Hematopoietic multipotent progenitor cell treated with erythropoietin and hydrocortisone succinate and interleukin-3 and kit ligand, for 17 days (in vitro differentiated cells): ENCODE measurements at regions not wholly inside any gene's neighbourhood (a gene's known extent, or its start where the extent isn't known, plus 50 kb on each side); places are given as distances from the start of the nearest gene placed in this dataset.
"Not testable (repeated sequence)": the region's sequence is repeated elsewhere in the genome, so short reads cannot be mapped to it uniquely, and the experiment has no call there.

Experiments
- DNase-seq: peaks from one replicate; pipeline ENCODE4 v3.0.0-alpha.2; 2015; ENCODE audit warnings: low spot score

GRCh38 chr10:108003061-108003460 lies 838.6 kb upstream of the SORCS1 start:
- DNase-seq: no peak

DNA sequence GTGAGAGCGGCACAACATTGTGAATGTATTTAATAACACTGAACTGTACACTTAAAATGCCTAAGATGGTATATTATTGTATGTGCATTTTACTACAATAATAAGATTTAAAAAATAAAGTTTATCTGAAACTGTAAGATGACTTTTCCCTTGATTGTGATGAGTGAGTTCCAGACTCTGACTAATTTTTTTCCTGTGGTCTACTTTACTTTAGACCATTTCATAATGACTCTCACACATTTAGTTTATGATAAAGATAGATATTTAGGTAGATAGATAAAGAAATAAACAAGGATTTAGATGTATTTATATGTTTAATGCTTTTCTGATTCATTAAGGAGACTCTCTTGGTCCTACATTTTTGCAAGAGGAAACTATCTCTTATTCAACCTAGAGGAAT lies 835.9 kb upstream of the SORCS1 start:
- DNase-seq: no peak

GRCh38 chr10:107994621-107995270 lies 830.2 kb upstream of the SORCS1 start:
- no peak for DNase-seq

DNA sequence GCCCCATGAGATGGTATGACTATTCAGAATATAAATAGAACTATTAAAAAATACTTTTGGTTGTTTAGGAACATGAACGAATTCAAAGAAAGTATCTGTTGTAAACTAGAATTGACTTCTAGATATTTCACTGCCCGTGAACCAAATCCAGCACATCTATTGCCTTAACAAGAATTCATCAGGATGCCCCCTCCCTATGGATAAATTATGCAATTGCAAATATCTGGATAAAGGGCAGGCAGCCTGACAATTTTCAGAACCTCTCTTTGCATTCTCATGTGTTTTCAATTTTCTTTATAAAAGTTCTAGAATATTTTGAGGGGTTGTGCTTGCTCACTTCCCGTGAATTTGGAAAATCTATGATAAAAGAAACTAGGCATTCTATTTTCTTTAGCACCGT lies 822.1 kb upstream of the SORCS1 start:
- DNase-seq: no peak

DNA sequence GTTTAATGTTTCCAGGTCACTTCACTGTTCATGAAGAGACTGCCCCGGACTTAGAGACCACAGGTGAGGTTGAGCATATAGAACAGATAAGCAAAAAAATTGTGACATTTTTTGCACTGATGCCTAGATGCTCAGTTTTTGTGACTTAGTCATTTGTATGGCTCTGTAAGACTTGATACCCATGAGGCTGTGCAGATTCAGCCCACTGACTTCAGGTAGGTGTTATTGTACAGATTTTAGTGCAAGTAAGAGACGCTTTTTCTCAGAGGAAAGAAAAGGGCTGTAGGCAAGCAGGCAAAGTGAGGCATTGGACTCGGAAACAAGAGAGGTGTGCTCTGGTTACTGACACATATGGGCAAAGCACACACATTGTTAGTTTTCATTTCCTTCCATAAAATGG lies 820.1 kb upstream of the SORCS1 start:
- no peak for DNase-seq

GRCh38 chr10:107984149-107984548 lies 819.6 kb upstream of the SORCS1 start:
- DNase-seq: no peak

- no peak for DNase-seq
These were observed 813.9 kb upstream of the SORCS1 start for GRCh38 chr10:107978455-107978854.

DNA sequence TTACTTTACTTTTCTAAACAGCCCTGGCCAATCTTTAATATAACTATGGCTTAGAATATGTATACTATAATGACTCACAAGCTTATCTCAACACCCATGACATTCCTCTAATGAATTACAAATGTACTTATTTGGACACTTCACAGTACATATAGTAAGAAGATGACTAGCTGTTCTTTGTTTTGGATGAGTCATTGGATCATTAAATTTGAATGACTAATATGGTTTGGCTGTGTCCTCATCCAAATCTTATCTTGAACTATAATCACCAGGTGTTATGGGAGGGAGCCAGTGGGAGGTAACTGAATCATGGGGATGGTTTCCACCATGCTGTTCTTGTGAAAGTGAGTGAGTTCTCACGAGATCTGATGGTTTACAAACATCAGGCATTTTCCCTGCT lies 807.5 kb upstream of the SORCS1 start:
- DNase-seq: no peak

DNA sequence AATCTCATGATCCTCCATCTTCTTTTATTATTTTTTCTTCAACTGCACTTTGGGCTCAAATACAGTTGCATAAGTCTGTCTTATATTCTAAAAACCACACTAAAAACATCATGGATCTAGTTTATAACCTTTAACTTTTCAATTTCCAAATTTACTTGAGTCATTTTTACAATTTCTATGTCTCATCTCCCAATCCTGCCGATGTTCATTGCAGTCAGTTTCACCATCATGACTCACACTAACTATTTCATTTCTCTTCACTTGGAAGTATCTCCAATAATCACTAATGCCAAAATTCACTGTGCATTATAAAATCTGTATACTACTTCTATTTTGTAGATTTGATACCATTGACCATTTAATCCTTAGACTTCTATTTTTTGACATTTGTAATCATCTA lies 806.9 kb upstream of the SORCS1 start:
- no peak for DNase-seq

DNA sequence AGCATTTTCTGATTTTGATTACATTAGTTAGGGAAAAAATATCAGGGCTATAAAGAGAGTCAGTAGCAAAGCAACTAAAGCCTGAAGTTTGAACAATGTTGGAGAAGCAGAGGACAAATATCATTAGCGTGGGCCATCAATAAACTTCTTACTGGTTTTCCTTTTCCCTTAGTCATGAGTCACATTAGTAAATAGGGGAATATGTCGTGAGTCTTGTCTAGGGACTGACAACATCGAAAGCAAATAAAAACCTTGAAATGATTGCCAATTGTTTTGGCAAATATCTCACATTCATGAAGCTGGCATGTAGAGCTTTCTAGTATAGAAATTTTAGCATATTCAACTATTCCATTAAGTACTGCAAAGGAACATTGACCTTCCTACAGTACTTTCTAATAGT lies 806.0 kb upstream of the SORCS1 start:
- DNase-seq: no peak

GRCh38 chr10:107969936-107970335 lies 805.4 kb upstream of the SORCS1 start:
- no peak for DNase-seq

DNA sequence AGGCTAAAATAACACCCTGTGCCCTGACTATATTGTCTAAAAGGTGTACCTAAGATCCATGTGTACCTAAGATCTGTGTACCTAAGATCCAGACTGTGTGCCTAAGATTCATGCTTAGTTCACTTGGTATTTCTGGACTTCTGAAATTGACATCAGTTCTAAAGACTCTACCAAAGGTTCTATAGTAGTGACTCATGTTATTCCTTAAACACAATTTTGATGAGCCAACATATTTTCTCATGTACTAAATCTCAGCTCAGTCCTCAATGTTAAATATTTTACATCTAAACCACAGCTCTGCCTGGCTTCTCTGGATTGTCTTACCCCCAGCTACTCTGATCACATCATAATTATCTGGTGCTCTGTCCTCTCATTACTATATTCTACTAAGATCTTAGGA lies 802.3 kb upstream of the SORCS1 start:
- no peak for DNase-seq

DNA sequence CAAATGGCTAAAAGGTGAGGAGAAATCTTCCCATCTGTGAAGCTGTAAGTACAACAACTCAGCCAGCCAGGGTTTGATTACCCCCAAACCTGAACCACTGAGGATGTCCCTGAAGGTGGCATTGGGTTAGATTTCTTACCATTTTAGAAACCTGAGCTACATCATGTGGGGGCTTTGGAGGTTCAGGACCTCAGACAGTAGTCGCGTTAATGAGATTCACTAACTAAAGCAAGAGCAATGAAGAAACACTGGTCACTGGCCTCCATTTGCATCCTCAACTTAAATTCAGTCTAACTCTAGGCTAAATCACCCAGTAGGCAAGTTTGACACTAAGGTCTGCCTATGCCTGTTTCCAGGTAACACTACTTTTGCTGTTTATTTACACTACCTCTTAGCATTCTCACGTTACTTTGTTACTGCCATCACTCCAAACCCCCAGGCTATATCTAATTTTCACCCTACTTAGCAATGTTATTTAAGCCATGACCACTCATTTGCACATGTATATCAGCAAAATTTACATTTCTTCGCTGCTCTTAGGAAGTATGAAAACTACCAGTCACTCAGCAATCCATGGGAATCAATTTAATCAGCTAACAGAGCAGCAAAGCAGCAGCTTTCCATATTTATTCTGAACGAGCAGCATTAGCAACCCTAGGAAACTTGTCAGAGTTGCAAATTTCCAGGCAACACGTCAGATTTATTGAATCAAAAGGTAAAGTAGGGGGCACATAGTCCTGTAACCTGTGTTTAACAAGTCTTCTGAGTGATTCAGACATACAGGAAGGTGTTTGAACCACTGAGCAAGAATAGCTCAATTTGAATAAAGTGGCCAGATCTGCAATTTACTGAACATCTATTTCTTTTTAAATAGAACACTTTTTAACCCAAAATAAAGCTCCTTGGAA lies 788.4 kb upstream of the SORCS1 start:
- DNase-seq: no peak

DNA sequence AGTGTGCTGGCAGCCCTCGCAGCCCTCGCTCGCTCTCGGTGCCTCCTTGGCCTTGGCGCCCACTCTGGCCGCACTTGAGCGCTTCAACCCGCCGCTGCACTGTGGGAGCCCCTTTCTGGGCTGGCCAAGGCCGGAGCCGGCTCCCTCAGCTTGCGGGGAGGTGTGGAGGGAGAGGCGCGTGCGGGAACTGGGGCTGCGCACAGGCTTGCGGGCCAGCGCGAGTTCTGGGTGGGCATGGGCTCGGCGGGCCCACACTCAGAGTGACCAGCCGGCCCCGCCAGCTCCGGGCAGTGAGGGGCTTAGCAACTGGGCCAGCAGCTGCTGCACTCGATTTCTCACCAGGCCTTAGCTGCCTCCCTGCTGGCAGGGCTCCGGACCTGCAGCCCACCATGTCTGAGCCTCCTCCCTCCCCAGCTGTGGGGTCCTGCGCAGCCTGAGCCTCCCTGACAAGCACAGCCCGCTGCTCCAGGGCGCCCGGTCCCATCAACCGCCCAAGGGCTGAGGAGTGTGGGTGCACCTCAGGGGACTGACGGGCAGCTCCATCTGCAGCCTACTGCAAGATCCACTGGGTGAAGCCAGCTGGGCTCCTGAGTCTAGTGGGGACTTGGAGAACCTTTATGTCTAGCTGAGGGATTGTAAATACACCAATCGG lies 786.0 kb upstream of the SORCS1 start:
- DNase-seq: not testable (repeated sequence)

GRCh38 chr10:107942826-107943225 lies 778.3 kb upstream of the SORCS1 start:
- DNase-seq: no peak

- no peak for DNase-seq
These were observed 768.6 kb upstream of the SORCS1 start for GRCh38 chr10:107933076-107933475.

DNA sequence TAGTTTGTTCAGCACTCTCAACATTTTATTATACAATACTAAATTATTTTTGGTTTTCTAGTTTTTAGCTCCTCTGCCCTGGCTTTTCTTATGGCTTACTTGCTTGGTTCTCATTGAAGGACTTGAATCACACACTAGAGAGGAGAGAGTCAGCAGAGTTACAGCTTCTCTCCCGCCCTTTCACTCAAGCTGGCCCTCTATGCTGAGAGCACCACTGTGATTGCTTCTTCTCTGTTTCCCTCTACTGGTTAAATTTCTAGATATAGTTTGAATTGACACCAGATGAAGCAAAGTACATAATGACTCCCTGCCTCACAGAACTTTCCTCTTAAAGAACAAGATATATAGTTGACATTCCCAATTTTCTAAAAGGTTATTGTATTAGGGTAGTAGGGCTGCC lies 767.3 kb upstream of the SORCS1 start:
- DNase-seq: no peak

DNA sequence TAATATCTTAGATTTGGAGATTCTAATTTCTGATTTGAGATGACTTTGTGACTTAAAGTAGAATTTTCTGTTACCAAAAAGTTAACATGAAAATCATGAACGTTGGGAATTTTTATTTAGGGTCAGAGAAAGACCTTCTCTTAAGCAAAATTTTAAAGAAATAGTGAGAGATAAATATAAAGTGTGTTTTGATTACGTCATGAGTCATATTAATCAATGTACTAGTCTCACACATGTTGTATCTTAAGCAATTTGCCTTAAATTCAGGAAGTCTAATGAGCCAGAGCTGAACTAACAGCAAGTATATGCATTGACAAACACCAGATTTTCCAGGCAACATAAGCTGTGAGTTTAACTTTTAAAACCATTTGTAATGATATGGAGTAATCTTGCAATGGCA lies 765.5 kb upstream of the SORCS1 start:
- DNase-seq: no peak

DNA sequence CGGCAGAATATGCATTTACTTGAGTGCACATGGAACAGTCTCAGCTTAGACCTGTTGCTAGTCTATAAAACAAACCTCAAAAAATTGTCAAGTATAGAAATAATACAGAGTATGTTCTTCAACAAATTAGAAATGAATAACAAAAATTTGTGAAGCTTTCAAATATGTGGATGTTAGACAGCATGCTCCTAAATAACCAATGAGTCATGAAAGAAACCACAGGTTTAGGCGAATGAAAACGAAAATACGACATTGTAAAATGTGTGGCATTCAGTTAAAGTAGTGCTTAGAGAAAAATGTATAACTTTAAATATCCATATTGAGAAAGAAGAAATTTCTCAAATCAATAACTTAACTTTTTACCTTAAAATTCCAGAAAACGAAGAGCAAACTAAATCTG lies 760.0 kb upstream of the SORCS1 start:
- no peak for DNase-seq

GRCh38 chr10:107919626-107920235 lies 755.2 kb upstream of the SORCS1 start:
- DNase-seq: no peak

- DNase-seq: no peak
These were observed 753.7 kb upstream of the SORCS1 start for GRCh38 chr10:107918171-107918570.

DNA sequence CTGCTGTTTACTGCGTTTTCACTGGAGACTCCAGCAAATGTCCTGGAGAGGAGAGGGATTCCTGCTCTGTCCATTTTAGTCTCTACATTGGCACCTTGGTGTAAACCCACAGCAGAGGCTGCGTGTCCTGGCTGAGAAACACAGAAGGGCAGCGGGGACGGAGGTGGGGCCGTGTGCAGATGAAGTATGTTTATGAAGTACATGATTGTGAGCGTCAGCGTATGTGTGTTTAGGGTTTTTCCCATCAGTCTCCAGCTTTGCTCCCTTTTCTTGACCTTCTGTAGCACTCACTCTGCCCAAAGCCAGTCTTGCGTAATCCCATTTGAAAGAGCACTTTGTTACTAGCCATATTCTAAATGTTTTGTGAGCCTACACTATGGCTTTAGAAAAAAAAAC lies 750.7 kb upstream of the SORCS1 start:
- no peak for DNase-seq
